NCI-H345 treated with DMSO at 0.1 percent for 48 hours (cell line): ENCODE measurements at regions not wholly inside any gene's neighbourhood (a gene's known extent, or its start where the extent isn't known, plus 50 kb on each side); places are given as distances from the start of the nearest gene placed in this dataset.
"Not testable (repeated sequence)": the region's sequence is repeated elsewhere in the genome, so short reads cannot be mapped to it uniquely, and the experiment has no call there.

ENCODE experiments used
- DNase-seq: peaks from one replicate; lab custom pipeline; 2025; ENCODE audit not compliant: unreplicated experiment; lab: John Stamatoyannopoulos, UW

- no peak for DNase-seq
Observed at GRCh38 chr14:51443195-51444018, 203.4 kb downstream of the TMX1 start.

GRCh38 chr14:51444353-51445000 is 204.4 kb downstream of the TMX1 start:
- DNase-seq, result no peak

GRCh38 chr14:51445001-51445390 is 204.9 kb downstream of the TMX1 start:
- no peak for DNase-seq

- no peak for DNase-seq
Observed at GRCh38 chr14:51446771-51447170, 204.9 kb upstream of the FRMD6 start.

- DNase-seq, result no peak
Observed at GRCh38 chr14:51447411-51447810, 204.3 kb upstream of the FRMD6 start.

GRCh38 chr14:51448831-51449670 is 202.7 kb upstream of the FRMD6 start:
- DNase-seq, result no peak

GRCh38 chr14:51449681-51450080 is 202.0 kb upstream of the FRMD6 start:
- no peak for DNase-seq

- DNase-seq, result no peak
Observed at GRCh38 chr14:51451561-51451960, 200.1 kb upstream of the FRMD6 start.

- no peak for DNase-seq
Observed at GRCh38 chr14:51453869-51454268, 197.8 kb upstream of the FRMD6 start.

- no peak for DNase-seq
Observed at GRCh38 chr14:51454351-51454750, 197.4 kb upstream of the FRMD6 start.

- no peak for DNase-seq
Observed at GRCh38 chr14:51455041-51455835, 196.5 kb upstream of the FRMD6 start.

- no peak for DNase-seq
Observed at GRCh38 chr14:51457843-51458562, 193.7 kb upstream of the FRMD6 start.

GRCh38 chr14:51458563-51458955 is 193.2 kb upstream of the FRMD6 start:
- DNase-seq, result no peak

- no peak for DNase-seq
Observed at GRCh38 chr14:51460011-51460410, 191.7 kb upstream of the FRMD6 start.

- peak; percentile 1 for DNase-seq
Observed at GRCh38 chr14:51462182-51462581, 189.5 kb upstream of the FRMD6 start.

GRCh38 chr14:51462706-51463105 is 189.0 kb upstream of the FRMD6 start:
- no peak for DNase-seq

GRCh38 chr14:51463461-51463860 is 188.2 kb upstream of the FRMD6 start:
- no peak for DNase-seq

- DNase-seq, result no peak
Observed at GRCh38 chr14:51464411-51464810, 187.3 kb upstream of the FRMD6 start.

GRCh38 chr14:51465486-51465885 is 186.2 kb upstream of the FRMD6 start:
- no peak for DNase-seq

GRCh38 chr14:51467392-51467791 is 184.3 kb upstream of the FRMD6 start:
- DNase-seq, result not testable (repeated sequence)
